SK-N-MC (cell line): ENCODE measurements at regions not wholly inside any gene's neighbourhood (a gene's known extent, or its start where the extent isn't known, plus 50 kb on each side); places are given as distances from the start of the nearest gene placed in this dataset.

ENCODE experiments used
- DNase-seq: peaks from one replicate; pipeline ENCODE4 v3.0.0-alpha.2; 2011; ENCODE audit warnings: low read depth, low spot score
- H3K27ac ChIP-seq: fragments of 200-600 bp; sonication (generic); 2 replicates; pipeline ENCODE4 v1.5.1; 2016; ENCODE audit warnings: mixed run types
- H3K36me3 ChIP-seq: fragments of 200-600 bp; sonication (generic); 2 replicates; pipeline ENCODE4 v1.6.1; 2017; ENCODE audit warnings: antibody characterized with exemption, low read length, mixed read lengths; ENCODE audit not compliant: insufficient read depth
- H3K4me3 ChIP-seq: fragments of 200-600 bp; sonication (generic); 2 replicates; pipeline ENCODE4 v1.5.1; 2016
- H3K9ac ChIP-seq: fragments of 200-600 bp; sonication (generic); 2 replicates; pipeline ENCODE4 v1.8.0; 2017; ENCODE audit warnings: mixed run types, mixed read lengths; ENCODE audit not compliant: insufficient read length
- H3K9me3 ChIP-seq: fragments of 200-600 bp; sonication (generic); 2 replicates; pipeline ENCODE4 v1.6.1; 2017; ENCODE audit warnings: low read depth, mild to moderate bottlenecking, antibody characterized with exemption, low read length, moderate library complexity, mixed read lengths
- EZH2 ChIP-seq: fragments of 200-600 bp; sonication (generic); IDR thresholded peaks from one replicate; pipeline ENCODE4 v1.6.1; 2017; ENCODE audit warnings: antibody characterized with exemption
- FOXP2 ChIP-seq: optimal IDR thresholded peaks from 2 replicates; pipeline ENCODE3; 2011; ENCODE audit warnings: mild to moderate bottlenecking, moderate library complexity; ENCODE audit not compliant: insufficient read depth; ENCODE audit errors: extremely low read length, control extremely low read depth
- POLR2AphosphoS5 ChIP-seq: IDR thresholded peaks from 2 replicates; pipeline ENCODE4 v1.6.1; 2012; ENCODE audit warnings: mild to moderate bottlenecking, low read depth, low read length, borderline replicate concordance

DNA sequence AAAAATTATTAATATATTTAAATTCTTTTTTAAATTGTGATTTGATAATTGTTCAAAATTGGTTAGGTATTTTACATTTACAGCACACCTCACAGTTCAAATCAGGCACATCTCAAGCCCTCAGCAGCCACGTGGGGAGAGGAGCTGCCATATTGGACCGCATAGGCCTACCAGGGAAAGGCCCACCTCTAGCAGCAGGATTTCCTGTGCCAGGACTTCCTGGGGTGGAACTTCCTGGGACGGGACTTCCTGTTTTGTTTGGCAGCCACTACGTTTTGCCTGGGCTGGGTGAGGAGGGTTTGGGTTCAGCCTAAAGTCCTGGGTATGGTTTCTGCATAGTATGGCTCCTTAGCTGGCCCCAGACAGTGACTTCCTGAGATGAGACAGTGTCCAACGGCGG, 298.5 kb upstream of the FOXF1 start:
- H3K27ac ChIP-seq, result no peak overlapping the region
- H3K4me3 ChIP-seq, result no peak overlapping the region
- DNase-seq, result no peak
- no peak for TF ChIP-seq EZH2
- TF ChIP-seq FOXP2, result no peak
- no peak for TF ChIP-seq POLR2AphosphoS5
- no peaks in the 10 kb centered on the region for H3K36me3 ChIP-seq
- H3K9ac ChIP-seq, result no peak overlapping the region
- H3K9me3 ChIP-seq, result no peaks in the 10 kb centered on the region

DNA sequence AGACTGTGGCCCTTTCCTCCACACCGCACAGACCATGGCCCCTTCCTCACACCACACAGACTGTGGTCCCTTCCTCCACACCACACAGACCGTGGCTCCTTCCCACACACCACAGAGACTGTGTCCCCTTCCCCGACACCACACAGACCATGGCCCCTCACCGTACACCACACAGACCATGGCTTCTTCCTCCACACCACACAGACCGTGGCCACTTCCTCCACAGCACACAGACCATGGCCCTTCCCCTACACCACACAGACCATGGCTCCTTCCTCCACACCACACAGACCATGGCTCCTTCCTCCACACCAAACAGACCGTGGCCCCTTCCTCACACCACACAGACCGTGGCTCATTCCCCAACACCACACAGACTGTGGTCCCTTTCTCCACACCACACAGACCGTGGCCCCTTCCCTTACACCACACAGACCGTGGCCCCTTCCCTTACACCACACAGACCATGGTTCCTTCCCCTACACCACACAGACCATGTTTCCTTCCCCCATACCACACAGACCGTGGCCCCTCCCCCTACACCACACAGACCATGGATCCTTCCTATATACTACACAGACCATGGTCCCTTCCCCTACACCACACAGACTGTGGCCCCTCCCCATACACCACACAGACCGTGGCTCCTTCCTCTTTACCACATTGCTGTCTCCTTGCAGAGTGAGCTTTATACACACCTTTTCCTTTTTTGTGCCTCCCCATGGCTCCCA, 297.5 kb upstream of the FOXF1 start:
- no peak for DNase-seq
- Histone ChIP-seq H3K36me3 (no peaks in the 10 kb centered on the region), H3K9me3 (no peaks in the 10 kb centered on the region), H3K9ac (no peak overlapping the region), H3K4me3 (no peak overlapping the region), H3K27ac (no peak overlapping the region)
- TF ChIP-seq EZH2, result no peak
- TF ChIP-seq POLR2AphosphoS5, result no peak
- TF ChIP-seq FOXP2, result no peak

DNA sequence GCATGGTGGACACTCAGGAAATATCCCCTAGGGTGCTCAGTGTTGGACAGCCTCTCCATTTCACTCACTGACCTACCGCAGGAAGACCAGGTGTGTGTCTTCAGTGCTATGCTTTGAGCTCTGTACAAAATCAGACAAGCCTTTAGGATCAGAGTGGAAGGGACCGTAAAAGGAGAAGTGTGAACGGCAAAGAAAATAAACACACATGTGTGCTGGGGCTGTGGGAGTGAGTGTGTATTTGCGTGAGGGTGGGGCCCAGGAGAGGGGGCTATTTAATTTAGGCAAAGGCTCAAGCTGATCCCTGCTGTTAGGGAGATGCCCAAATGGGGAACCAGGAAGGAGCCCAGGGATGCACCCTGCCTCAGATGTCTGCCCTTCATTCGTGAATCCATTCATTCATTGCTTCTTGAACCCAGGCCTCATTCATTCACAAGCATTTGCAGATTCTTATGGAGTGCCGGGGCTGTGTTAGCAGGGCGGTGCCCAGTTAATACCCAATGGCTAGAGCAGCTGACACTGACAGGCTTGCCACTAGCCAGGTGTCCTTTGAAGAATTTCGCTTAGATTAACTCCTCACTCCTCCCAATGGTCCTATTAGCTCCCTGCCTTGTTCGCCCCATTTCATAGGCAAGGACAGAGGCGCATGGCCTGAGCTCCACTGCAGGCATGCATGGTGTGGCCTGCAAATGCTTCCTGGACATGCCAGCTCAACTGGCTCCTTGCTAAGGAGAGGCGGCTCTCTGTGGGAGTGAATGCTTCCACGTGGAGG, 296.7 kb upstream of the FOXF1 start:
- no peak overlapping the region for H3K9ac ChIP-seq
- H3K9me3 ChIP-seq, result no peaks in the 10 kb centered on the region
- no peak overlapping the region for H3K27ac ChIP-seq
- H3K36me3 ChIP-seq, result no peaks in the 10 kb centered on the region
- DNase-seq, result no peak
- TF ChIP-seq POLR2AphosphoS5 (no peak), EZH2 (no peak), FOXP2 (no peak)
- no peak overlapping the region for H3K4me3 ChIP-seq

DNA sequence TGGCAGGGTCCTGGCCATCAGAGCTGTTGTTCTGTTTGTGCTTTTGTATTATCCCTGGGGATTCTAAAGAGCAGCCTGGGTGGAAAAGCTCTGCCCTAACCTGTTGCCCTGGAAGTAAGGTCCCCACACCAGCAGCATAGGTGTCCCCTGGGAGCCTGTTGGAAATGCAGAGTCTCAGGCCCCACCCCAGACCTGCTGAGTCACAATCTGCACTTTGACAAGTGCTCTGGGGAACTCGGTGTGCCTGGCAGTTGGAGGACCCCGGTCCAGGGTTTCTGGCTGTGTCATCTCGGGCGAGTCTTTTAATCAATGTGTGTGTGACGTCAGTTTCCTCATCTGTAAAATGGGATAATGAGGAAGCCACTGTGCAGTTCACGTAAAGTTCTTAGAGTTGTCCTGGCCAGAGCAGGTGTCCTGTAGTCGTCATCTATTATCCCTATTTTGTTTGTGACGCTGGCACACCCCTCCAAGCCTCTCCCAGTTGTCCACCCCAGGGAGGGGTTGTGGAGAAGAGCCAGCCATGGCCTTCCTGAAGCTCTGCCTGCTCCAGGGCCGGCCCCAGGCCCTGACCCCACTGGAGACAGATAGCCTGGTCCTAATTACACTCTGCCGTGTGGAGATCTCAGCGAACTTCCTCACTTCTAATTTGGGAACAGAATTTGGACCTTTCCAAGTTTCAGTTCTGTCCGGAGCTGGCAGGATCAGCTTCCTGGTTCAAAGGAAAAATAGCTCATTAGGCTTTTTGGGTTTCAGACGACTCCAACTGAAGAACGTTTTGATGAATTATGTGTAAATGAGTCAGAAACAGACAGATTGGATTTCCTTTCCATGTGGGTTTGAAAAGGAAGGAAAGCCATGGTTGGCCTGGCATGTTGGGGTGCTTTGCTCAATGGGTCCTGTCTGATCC, 295.7 kb upstream of the FOXF1 start:
- DNase-seq, result no peak
- Histone ChIP-seq H3K36me3 (no peaks in the 10 kb centered on the region), H3K4me3 (no peak overlapping the region), H3K9ac (no peak overlapping the region), H3K27ac (no peak overlapping the region), H3K9me3 (no peaks in the 10 kb centered on the region)
- TF ChIP-seq EZH2 (no peak), POLR2AphosphoS5 (no peak), FOXP2 (no peak)

DNA sequence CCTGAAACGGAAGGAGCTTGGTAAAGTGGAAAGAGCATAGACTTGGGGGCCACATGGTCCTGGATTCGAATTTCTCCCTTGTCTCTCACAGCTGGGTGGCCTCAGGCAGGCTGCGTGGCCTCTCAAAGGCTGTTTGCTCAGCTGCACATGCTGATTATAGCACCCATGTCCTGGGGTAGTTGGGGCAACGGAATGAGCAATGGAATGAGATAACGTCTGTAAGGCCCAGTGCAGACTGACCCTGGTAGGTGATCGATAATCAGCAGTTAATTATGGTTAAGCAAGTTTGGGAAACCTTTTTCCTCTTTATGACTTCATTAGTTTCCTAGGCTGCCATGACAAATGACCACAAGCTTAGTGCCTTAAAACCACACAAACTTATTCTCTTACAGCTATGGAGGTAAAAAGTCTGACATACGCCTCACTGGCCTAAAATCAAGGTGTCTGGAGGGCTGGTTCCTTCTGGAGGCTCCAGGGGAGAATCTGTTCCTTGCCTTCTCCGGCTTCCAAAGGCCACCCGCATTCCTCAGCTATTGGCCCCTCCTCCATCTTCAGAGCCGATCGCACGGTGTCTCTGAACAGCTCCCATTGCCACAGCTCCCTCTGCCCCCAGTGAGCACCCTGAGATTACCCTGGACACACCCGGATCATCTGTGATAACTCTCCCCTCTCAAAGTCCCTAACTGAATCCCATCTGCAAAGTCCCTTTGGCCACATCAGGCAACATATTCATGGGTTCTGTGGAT, 294.9 kb upstream of the FOXF1 start:
- TF ChIP-seq POLR2AphosphoS5 (no peak), EZH2 (no peak), FOXP2 (no peak)
- no peak for DNase-seq
- H3K9ac ChIP-seq, result no peak overlapping the region
- no peak overlapping the region for H3K27ac ChIP-seq
- H3K36me3 ChIP-seq, result no peaks in the 10 kb centered on the region
- no peak overlapping the region for H3K4me3 ChIP-seq
- no peaks in the 10 kb centered on the region for H3K9me3 ChIP-seq

DNA sequence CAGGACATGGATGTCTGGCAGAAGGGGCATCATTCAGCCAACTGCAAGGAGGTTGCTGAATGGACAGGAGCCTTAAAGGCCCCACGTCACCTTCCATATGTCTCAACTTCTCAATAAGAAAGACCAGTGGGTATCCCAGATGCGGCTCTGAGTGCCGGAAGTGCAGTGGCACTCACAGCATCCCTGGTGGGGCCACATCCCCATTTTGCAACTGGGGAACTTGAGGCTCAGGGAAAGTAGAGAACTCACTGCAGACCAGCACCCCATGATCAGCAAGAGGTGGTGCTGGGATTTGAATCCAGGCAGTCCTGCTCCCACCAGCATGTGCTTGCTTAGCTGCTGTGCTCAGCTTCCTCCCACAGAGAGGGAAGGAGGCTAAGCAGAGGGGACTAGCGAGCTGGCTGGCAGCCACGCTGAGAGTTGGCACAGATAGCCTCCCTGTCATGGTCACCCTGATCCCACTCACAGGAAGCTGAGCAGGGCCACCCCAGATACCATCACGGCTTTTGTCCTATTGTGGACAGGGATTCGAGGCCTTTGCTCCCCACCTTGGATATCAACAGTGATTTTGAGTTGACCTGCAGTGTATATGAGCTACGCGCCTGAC, 294.2 kb upstream of the FOXF1 start:
- Histone ChIP-seq H3K9me3 (no peaks in the 10 kb centered on the region), H3K4me3 (no peak overlapping the region), H3K9ac (no peak overlapping the region), H3K27ac (no peak overlapping the region), H3K36me3 (no peaks in the 10 kb centered on the region)
- no peak for DNase-seq
- TF ChIP-seq POLR2AphosphoS5, result no peak
- no peak for TF ChIP-seq FOXP2
- TF ChIP-seq EZH2, result no peak

DNA sequence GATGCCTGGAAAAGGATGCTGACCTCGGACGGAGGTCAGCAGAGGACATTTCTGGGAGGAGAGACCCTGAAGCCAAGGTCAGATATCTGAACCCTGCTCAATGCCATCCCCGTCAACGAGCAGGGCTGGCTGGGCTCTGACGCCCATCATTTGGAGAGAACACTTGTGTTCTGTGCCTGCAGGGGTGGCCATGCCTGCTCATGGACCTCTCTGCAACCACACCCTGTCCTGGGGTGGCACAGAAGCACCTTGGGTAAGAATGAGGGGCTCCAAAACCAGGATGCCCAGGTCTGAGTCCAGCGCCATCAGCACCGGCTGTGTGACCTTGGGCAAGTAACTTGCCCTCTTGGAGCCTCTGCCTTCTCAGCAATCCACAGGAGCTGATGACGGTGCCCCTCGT, 293.7 kb upstream of the FOXF1 start:
- no peak overlapping the region for H3K4me3 ChIP-seq
- H3K9ac ChIP-seq, result no peak overlapping the region
- no peak overlapping the region for H3K27ac ChIP-seq
- no peak for DNase-seq
- no peaks in the 10 kb centered on the region for H3K36me3 ChIP-seq
- TF ChIP-seq FOXP2, result no peak
- TF ChIP-seq POLR2AphosphoS5, result no peak
- no peak for TF ChIP-seq EZH2
- no peaks in the 10 kb centered on the region for H3K9me3 ChIP-seq
